Stromal cell of bone marrow (primary cell): ENCODE measurements at regions not wholly inside any gene's neighbourhood (a gene's known extent, or its start where the extent isn't known, plus 50 kb on each side); places are given as distances from the start of the nearest gene placed in this dataset.
"Not testable (repeated sequence)": the region's sequence is repeated elsewhere in the genome, so short reads cannot be mapped to it uniquely, and the experiment has no call there.

ENCODE experiments used
- DNase-seq: peaks from one replicate; pipeline ENCODE4 v3.0.0-alpha.2; 2012; ENCODE audit warnings: low read depth

DNA sequence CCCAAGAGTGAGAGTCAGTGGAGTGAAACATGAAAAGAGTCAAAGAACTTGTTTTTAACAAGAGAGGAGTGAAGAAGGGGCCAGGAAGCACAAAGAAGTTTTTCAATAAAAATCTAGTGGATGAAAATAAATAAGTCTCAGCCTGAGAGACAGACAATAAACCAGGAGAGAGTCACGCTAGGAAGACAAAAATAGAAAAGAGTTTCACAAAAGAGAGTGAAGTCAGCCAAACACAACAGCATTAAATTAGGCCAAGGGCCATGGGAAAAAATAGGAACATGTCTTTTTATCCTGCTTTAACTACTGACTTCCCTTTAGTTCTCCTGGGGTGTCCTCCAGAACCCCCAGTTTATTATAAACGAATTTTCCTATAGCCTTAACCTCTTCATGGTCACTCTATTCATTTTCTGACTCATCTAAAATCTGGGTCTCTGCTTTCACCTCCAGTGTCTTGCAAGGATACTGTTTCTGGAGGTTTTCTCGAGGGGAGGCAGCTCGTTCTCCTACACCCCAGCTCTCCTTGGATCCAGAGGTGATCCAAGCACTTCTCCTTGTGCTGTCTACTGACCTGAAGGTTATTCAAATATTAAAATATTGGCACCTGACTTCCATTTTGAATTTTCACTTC is 571.5 kb upstream of the PPP2R3A start:
- no peak for DNase-seq

- DNase-seq, result no peak
These were observed 553.1 kb upstream of the PPP2R3A start for GRCh38 chr3:135412475-135412874.

- no peak for DNase-seq
These were observed 549.3 kb upstream of the PPP2R3A start for GRCh38 chr3:135416182-135416581.

- DNase-seq, result no peak
These were observed 546.4 kb upstream of the PPP2R3A start for GRCh38 chr3:135419155-135419554.

DNA sequence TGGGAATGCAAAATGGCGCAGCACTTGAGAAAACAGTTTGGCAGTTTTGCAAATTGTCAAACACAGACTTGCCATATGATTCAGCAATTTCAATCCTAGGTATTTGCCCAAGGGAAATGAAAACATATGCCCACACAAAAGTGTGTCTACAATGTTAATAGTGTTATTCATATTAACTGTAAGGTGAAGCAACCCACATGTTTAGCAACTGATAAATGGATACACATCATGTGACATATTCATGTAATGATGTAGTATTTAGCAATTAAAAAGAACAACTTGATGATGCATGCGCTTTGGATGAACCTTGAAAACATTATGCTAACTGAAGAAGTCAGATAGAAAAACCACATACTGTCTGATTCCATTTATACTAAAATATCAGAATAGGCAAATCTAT is 539.0 kb upstream of the PPP2R3A start:
- no peak for DNase-seq

GRCh38 chr3:135432402-135432801 is 533.1 kb upstream of the PPP2R3A start:
- DNase-seq, result no peak

- DNase-seq, result not testable (repeated sequence)
These were observed 526.5 kb upstream of the PPP2R3A start for GRCh38 chr3:135438889-135439597.

GRCh38 chr3:135439632-135440031 is 525.9 kb upstream of the PPP2R3A start:
- not testable (repeated sequence) for DNase-seq

- no peak for DNase-seq
These were observed 525.3 kb upstream of the PPP2R3A start for GRCh38 chr3:135440233-135440632.

DNA sequence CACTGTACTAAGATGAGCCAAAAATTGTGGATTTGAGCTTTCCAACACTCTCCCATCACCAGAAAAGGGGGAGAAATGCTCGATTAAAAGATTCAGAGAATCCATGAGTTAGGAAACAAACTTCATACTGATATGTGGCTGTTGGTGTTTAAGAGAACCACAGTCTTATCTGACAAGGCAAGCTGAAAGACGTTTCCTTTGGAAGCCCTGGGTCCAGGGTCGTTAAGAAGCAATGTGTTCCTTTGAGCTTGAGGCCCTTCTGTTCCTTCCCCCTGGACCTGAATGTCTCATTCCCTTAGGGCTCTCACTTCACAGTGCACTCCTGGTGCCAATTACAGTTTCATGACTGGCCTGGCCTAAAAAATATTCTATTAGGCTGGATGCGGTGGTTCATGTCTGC is 524.8 kb upstream of the PPP2R3A start:
- no peak for DNase-seq

DNA sequence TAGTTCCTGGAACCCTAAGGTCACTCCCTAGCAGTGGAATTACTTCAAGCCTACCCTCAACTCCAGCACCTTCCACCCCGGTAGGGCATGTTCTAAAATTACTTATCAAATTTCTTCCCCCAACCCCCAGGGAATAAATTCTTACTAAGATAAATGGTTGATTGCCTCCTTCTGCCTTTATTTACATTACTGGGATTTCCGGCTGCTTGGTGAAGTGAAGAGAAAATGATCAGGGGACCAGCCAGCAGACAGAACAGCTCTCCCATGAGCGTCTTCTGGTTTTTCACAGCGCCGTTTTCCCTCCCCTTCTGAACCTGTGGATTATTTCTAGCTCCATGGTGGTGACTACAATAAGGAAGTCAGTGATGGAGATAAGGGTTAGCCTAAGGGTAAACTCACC is 521.5 kb upstream of the PPP2R3A start:
- DNase-seq, result no peak

GRCh38 chr3:135447483-135447882 is 518.0 kb upstream of the PPP2R3A start:
- no peak for DNase-seq

GRCh38 chr3:135448520-135448919 is 517.0 kb upstream of the PPP2R3A start:
- no peak for DNase-seq

DNA sequence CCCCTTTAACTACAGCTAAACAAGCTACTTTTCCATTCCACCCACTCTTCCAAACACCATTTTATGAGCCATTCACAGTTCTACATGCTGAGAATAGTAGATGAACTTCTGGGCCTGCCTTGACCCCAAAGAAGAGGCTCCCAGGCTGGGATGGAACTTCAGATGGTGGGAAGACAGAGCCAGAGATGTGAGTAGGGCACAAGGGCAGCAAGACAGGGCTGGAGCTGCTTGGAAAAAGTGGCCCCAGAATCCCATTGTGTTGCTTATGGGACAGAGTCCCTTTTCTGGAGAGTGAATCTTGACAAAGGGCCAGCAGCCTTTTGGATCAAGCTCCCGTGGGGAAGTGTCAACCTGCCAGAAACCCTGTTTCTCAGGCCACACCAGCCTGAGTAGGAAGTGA is 516.5 kb upstream of the PPP2R3A start:
- no peak for DNase-seq

DNA sequence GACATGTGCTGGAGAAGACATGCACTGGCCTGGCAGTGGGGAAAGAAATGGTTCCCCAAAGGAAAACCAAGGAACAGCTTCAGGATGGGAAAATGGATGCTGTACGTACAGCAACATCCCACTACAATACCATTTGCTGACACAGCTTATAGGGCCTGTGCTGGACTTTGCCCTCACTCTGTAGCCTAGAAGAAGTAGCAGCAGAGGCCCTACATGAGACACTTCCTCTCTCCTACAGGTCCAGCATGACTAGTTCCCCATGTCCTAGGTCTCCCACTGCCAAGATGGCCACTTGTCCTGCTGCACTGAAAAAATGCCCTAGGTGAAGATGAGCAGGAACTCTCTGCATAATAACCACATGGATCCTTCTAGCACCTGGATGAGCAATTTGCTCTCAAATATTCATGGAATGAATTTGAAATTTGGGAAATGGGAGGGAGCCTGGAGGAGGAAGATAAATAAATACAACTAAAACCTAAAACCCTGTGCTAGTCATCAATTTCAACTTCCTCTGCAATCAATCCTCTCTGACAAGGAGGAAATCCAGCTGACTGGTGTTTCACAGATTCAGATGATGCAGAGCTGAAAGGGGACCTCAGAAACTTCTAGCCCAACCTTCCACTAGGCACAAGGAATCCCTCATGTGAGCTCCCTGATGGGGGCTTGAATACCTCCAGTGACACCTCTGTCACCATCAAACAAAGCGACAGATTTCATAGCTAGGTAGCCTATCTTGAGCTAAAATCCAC is 514.3 kb upstream of the PPP2R3A start:
- DNase-seq, result no peak

DNA sequence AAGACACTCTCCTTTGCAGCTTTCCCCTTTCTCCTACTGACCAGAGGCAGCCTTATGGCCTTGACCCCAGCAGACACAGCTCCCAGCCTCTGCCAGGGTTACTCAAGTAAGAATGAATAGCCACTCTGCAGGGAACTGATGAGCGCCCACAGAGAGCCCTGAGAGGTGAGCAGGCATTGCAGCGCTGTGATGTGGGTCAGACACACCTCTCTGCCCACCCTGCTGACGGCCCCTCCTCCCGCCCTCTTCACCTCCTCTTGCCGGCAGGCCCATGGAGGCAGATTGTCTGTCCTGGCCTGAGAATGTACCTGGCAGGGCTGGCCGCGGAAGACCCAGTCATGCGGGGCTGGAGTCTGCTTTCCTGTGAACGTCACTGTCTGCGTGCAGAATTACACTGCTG is 512.6 kb upstream of the PPP2R3A start:
- DNase-seq, result no peak

- DNase-seq, result no peak
These were observed 512.2 kb upstream of the PPP2R3A start for GRCh38 chr3:135453326-135453725.

- DNase-seq, result no peak
These were observed 510.6 kb upstream of the PPP2R3A start for GRCh38 chr3:135454890-135455289.

GRCh38 chr3:135456108-135456790 is 509.3 kb upstream of the PPP2R3A start:
- DNase-seq, result no peak

DNA sequence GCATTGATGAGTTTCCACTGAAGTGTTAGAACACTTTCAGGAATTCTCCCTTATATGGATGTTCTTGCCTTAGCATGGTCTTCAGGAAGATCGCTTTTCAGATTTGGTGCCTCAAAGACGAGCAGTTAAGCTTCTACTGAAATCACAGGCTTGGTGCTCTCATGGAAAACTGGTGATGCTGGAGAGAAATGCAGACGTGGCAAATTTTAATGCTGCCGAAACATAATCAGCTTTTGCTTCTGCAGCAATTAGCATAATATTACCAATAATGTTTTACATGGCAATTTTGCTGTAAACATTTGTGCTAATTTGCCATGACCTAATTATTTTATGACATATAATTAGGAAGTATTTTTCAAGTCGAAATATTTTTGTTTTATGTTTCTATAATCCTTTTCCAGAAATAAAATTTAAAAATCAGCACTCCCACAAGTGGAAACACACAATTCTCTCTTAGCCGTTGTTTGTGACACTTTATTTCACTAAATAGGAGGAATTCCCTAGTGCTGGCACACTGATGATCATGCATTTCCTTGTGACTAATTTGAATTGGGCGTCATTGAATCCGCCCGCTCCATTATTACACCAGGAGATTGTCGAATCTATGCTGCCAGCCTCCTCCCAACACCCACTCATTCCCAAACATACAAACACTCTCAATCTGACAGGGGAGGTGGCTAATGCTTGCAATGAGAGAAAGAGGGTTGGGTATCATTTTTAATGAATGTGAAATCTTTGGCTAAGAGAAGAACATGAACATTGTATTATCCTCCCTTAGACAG is 506.8 kb upstream of the PPP2R3A start:
- no peak for DNase-seq

GRCh38 chr3:135460273-135460672 is 505.3 kb upstream of the PPP2R3A start:
- no peak for DNase-seq

GRCh38 chr3:135471911-135472310 is 493.6 kb upstream of the PPP2R3A start:
- DNase-seq, result no peak
